Esophagus muscularis mucosa (tissue), 4 donors: ENCODE measurements at regions not wholly inside any gene's neighbourhood (a gene's known extent, or its start where the extent isn't known, plus 50 kb on each side); places are given as distances from the start of the nearest gene placed in this dataset.

Experiments
- EP300 ChIP-seq: sonication (generic); formaldehyde crosslinking; IDR thresholded peaks from one replicate; pipeline ENCODE4 v1.6.1; 2017; ENCODE audit warnings: antibody characterized with exemption
- POLR2A ChIP-seq: fragments of 450-650 bp; IDR thresholded peaks from one replicate; pipeline ENCODE4 v1.6.1; 2017; ENCODE audit warnings: antibody characterized with exemption, moderate library complexity, mild to moderate bottlenecking, low read depth
- POLR2AphosphoS5 ChIP-seq, 2 donors: sonication (generic); formaldehyde crosslinking; IDR thresholded peaks; one replicate each; pipeline ENCODE4 v1.6.1; 2017; ENCODE audit warnings: antibody characterized with exemption in 2 of 2
- TF ChIP-seq, protein P1 (sequence below), 3 experiments: fragments of 200-600 bp in 2 of 3; fragments of 450-650 bp in 1 of 3; sonication (generic) in 2 of 3; IDR thresholded peaks; one replicate each; pipeline ENCODE4 v1.5.1; 2017 to 2019; ENCODE audit warnings: antibody characterized with exemption in 3 of 3, mild to moderate bottlenecking in 2 of 3, moderate library complexity in 1 of 3

DNA sequence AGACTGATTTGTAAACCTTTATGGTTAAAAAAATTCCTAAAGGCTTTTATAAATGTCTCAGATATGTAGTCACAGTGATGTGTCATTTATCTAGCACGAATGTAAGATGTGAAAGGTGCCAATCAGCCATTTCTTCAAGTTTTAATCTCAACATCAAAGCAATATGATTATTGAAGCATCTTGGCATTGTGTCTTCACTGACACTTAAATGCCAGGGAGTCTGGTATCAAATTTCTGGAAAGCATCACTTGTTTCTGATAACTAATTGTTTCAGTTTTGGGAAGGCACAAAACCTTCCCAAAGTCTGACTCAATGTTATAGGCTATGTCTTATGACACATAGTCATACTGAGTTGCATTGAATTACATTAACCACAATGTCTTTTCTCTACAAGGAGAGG lies 492.0 kb upstream of the CNTNAP2 start:
- TF ChIP-seq POLR2AphosphoS5 (IDR thresholded peaks at IDR 0.05) (no peak), EP300 (no peak), POLR2A (no peak)
- TF ChIP-seq, protein P1, sequence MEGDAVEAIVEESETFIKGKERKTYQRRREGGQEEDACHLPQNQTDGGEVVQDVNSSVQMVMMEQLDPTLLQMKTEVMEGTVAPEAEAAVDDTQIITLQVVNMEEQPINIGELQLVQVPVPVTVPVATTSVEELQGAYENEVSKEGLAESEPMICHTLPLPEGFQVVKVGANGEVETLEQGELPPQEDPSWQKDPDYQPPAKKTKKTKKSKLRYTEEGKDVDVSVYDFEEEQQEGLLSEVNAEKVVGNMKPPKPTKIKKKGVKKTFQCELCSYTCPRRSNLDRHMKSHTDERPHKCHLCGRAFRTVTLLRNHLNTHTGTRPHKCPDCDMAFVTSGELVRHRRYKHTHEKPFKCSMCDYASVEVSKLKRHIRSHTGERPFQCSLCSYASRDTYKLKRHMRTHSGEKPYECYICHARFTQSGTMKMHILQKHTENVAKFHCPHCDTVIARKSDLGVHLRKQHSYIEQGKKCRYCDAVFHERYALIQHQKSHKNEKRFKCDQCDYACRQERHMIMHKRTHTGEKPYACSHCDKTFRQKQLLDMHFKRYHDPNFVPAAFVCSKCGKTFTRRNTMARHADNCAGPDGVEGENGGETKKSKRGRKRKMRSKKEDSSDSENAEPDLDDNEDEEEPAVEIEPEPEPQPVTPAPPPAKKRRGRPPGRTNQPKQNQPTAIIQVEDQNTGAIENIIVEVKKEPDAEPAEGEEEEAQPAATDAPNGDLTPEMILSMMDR (IDR thresholded peaks at IDR 0.05): no peak
